ENCODE measurements at regions not wholly inside any gene's neighbourhood (a gene's known extent, or its start where the extent isn't known, plus 50 kb on each side); places are given as distances from the start of the nearest gene placed in this dataset.

DNA sequence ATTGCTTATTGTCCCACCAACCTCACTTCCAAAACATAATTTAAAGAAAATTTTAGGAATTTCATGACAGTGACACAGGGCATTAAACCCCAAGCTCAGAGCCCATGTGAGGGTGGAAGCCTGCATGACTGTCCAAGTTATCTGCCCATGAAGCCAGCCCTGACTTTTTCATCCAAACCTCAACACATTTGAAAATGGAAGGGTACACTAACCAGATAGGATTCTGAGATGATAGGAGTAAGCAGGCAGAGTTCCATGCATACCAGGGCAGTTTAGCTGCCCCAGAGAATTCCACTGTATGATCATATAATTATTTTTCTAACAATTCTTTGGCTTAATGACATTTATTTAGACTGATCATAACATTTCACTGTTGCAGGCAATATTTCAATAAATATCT, 986.0 kb downstream of the TTLL7 start:
- TF ChIP-seq, protein P1, sequence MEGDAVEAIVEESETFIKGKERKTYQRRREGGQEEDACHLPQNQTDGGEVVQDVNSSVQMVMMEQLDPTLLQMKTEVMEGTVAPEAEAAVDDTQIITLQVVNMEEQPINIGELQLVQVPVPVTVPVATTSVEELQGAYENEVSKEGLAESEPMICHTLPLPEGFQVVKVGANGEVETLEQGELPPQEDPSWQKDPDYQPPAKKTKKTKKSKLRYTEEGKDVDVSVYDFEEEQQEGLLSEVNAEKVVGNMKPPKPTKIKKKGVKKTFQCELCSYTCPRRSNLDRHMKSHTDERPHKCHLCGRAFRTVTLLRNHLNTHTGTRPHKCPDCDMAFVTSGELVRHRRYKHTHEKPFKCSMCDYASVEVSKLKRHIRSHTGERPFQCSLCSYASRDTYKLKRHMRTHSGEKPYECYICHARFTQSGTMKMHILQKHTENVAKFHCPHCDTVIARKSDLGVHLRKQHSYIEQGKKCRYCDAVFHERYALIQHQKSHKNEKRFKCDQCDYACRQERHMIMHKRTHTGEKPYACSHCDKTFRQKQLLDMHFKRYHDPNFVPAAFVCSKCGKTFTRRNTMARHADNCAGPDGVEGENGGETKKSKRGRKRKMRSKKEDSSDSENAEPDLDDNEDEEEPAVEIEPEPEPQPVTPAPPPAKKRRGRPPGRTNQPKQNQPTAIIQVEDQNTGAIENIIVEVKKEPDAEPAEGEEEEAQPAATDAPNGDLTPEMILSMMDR (IDR thresholded peaks at IDR 0.05): no peak
- TF ChIP-seq EP300 (IDR thresholded peaks at IDR 0.05) (no peak), POLR2A (IDR thresholded peaks at IDR 0.05) (no peak)
